ENCODE measurements at regions not wholly inside any gene's neighbourhood (a gene's known extent, or its start where the extent isn't known, plus 50 kb on each side); places are given as distances from the start of the nearest gene placed in this dataset.
"Not testable (repeated sequence)": the region's sequence is repeated elsewhere in the genome, so short reads cannot be mapped to it uniquely, and the experiment has no call there.

DNA sequence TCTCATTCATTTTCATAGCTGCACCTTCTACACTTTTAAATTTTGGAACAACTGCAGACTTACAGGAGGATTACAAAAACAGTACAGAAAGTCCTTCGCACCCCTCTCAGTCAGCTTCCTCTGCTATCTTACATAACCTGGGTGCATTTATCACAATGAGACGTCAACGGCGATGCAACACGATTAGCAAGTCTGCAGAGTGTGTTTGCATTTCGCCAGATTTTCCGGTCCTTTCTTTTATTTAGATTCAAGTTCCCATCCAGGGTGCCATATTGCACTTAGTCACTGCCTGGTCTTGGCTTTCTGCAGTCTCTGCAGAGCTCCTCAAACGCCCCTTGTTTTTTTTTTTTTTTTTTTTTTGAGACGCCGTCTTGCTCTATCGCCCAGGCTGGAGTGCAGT lies 85.9 kb downstream of the ASMT start:
- Mint-ChIP-seq H3K36me3 (ENCODE audit: unreplicated experiment) (no peaks in the 10 kb centered on the region), H3K4me3 (ENCODE audit: unreplicated experiment) (no peak overlapping the region), H3K27ac (ENCODE audit: unreplicated experiment) (no peak overlapping the region), H3K9me3 (ENCODE audit: unreplicated experiment) (peaks cover 7% of the 10 kb centered on the region), H3K27me3 (ENCODE audit: unreplicated experiment) (no peaks in the 10 kb centered on the region), H3K4me1 (ENCODE audit: unreplicated experiment) (no peaks in the 10 kb centered on the region)
- DNase-seq (ENCODE audit: extremely low spot score, unreplicated experiment) = no peak
- TF ChIP-seq CTCF (IDR thresholded peaks at IDR 0.05) = no peak

GRCh38 chrX:1701396-1701901 lies 86.6 kb downstream of the ASMT start:
- H3K4me3 Mint-ChIP-seq (ENCODE audit: unreplicated experiment); H3K27me3 Mint-ChIP-seq (ENCODE audit: unreplicated experiment); H3K4me1 Mint-ChIP-seq (ENCODE audit: unreplicated experiment); H3K27ac Mint-ChIP-seq (ENCODE audit: unreplicated experiment); H3K9me3 Mint-ChIP-seq (ENCODE audit: unreplicated experiment); H3K36me3 Mint-ChIP-seq (ENCODE audit: unreplicated experiment): not testable (repeated sequence)
- DNase-seq (ENCODE audit: extremely low spot score, unreplicated experiment) = peak; percentile 44

- H3K27me3 Mint-ChIP-seq (ENCODE audit: unreplicated experiment); H3K4me3 Mint-ChIP-seq (ENCODE audit: unreplicated experiment); H3K27ac Mint-ChIP-seq (ENCODE audit: unreplicated experiment); H3K4me1 Mint-ChIP-seq (ENCODE audit: unreplicated experiment); H3K9me3 Mint-ChIP-seq (ENCODE audit: unreplicated experiment); DNase-seq (ENCODE audit: extremely low spot score, unreplicated experiment); H3K36me3 Mint-ChIP-seq (ENCODE audit: unreplicated experiment): not testable (repeated sequence)
Measured at GRCh38 chrX:1702142-1702541, 87.3 kb downstream of the ASMT start.

- not testable (repeated sequence) for H3K4me1 Mint-ChIP-seq (ENCODE audit: unreplicated experiment); H3K36me3 Mint-ChIP-seq (ENCODE audit: unreplicated experiment); H3K9me3 Mint-ChIP-seq (ENCODE audit: unreplicated experiment); H3K4me3 Mint-ChIP-seq (ENCODE audit: unreplicated experiment); H3K27ac Mint-ChIP-seq (ENCODE audit: unreplicated experiment); DNase-seq (ENCODE audit: extremely low spot score, unreplicated experiment); H3K27me3 Mint-ChIP-seq (ENCODE audit: unreplicated experiment)
Measured at GRCh38 chrX:1702557-1702956, 87.7 kb downstream of the ASMT start.

- peak; percentile 71 for DNase-seq (ENCODE audit: extremely low spot score, unreplicated experiment)
- not testable (repeated sequence) for H3K4me3 Mint-ChIP-seq (ENCODE audit: unreplicated experiment); H3K9me3 Mint-ChIP-seq (ENCODE audit: unreplicated experiment); H3K4me1 Mint-ChIP-seq (ENCODE audit: unreplicated experiment); H3K27ac Mint-ChIP-seq (ENCODE audit: unreplicated experiment); H3K27me3 Mint-ChIP-seq (ENCODE audit: unreplicated experiment); H3K36me3 Mint-ChIP-seq (ENCODE audit: unreplicated experiment)
Measured at GRCh38 chrX:1709277-1709676, 94.4 kb downstream of the ASMT start.

DNA sequence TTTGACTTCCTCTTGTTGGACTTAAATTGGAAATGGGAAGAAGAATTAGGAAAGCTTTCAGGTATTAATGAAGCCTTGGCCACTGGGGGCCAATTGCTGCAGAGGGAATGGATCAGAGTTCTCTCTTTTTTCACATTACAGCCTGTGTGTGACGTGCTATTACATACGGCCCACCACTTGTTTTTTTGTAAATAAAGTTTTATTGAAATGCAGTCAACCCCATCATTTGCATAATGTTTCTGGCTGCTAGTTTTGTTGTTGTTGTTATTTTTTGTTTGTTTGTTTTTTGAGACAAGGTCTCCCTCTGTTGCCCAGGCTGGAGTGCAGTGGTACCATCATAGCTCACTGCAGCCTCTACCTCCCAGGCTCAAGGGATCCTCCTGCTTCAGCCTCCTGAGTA lies 98.4 kb downstream of the ASMT start:
- Mint-ChIP-seq H3K9me3 (ENCODE audit: unreplicated experiment) (no peaks in the 10 kb centered on the region), H3K27me3 (ENCODE audit: unreplicated experiment) (no peaks in the 10 kb centered on the region), H3K27ac (ENCODE audit: unreplicated experiment) (no peak overlapping the region), H3K4me1 (ENCODE audit: unreplicated experiment) (no peaks in the 10 kb centered on the region), H3K4me3 (ENCODE audit: unreplicated experiment) (no peak overlapping the region), H3K36me3 (ENCODE audit: unreplicated experiment) (no peaks in the 10 kb centered on the region)
- DNase-seq (ENCODE audit: extremely low spot score, unreplicated experiment) = no peak
- no peak for TF ChIP-seq CTCF (IDR thresholded peaks at IDR 0.05)

DNA sequence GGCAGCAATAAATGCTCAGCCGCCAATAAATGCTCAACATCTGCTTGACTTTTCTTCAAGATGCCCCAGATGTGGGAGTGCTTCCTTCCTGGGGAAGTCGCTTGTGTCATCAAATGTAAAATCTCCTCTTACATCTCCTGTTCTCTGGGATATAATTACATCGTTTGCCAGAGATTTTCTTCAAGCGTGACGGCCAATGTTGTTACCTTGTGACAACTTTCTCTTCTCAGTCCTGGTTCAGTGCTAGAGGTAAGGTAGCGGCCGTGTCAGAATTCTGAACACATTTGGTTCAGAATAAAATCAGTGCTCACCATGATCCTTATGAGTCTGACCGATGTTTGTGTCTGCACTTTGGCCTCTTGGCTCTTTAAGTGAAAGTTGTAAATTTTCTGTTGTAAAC lies 102.5 kb downstream of the ASMT start:
- Mint-ChIP-seq H3K4me3 (ENCODE audit: unreplicated experiment) (no peak overlapping the region), H3K27ac (ENCODE audit: unreplicated experiment) (no peak overlapping the region), H3K36me3 (ENCODE audit: unreplicated experiment) (no peaks in the 10 kb centered on the region), H3K9me3 (ENCODE audit: unreplicated experiment) (no peaks in the 10 kb centered on the region), H3K27me3 (ENCODE audit: unreplicated experiment) (no peaks in the 10 kb centered on the region), H3K4me1 (ENCODE audit: unreplicated experiment) (no peaks in the 10 kb centered on the region)
- DNase-seq (ENCODE audit: extremely low spot score, unreplicated experiment) = peak; percentile 42
- TF ChIP-seq CTCF (IDR thresholded peaks at IDR 0.05) = no peak

Measured in osteocyte (in vitro differentiated cells).